ENCODE measurements at regions not wholly inside any gene's neighbourhood (a gene's known extent, or its start where the extent isn't known, plus 50 kb on each side); places are given as distances from the start of the nearest gene placed in this dataset.

GRCh38 chr6:147911057-147911456 is 402.6 kb downstream of the SAMD5 start:
- no peak overlapping the region for H3K4me3 Mint-ChIP-seq
- ChIA-PET CTCF (no interaction called here), POLR2A (no interaction called here)
- H3K9me3 Mint-ChIP-seq, result no peaks in the 10 kb centered on the region
- no peaks in the 10 kb centered on the region for H3K4me1 Mint-ChIP-seq
- no peaks in the 10 kb centered on the region for H3K36me3 Mint-ChIP-seq (ENCODE audit: low read depth)
- H3K27ac Mint-ChIP-seq, result no peak overlapping the region
- DNase-seq, result no peak
- H3K27me3 Mint-ChIP-seq, result no peaks in the 10 kb centered on the region

GRCh38 chr6:147911686-147912085 is 403.2 kb downstream of the SAMD5 start:
- H3K36me3 Mint-ChIP-seq (ENCODE audit: low read depth), result no peaks in the 10 kb centered on the region
- H3K4me1 Mint-ChIP-seq, result no peaks in the 10 kb centered on the region
- no peaks in the 10 kb centered on the region for H3K27me3 Mint-ChIP-seq
- ChIA-PET POLR2A (no interaction called here), CTCF (no interaction called here)
- no peak overlapping the region for H3K27ac Mint-ChIP-seq
- DNase-seq, result no peak
- H3K9me3 Mint-ChIP-seq, result no peaks in the 10 kb centered on the region
- H3K4me3 Mint-ChIP-seq, result no peak overlapping the region

- Mint-ChIP-seq H3K4me3 (no peak overlapping the region), H3K4me1 (no peaks in the 10 kb centered on the region), H3K27me3 (no peaks in the 10 kb centered on the region), H3K27ac (no peak overlapping the region), H3K36me3 (ENCODE audit: low read depth) (no peaks in the 10 kb centered on the region), H3K9me3 (peaks cover 6% of the 10 kb centered on the region)
- CTCF ChIA-PET, result no interaction called here
- no peak for DNase-seq
- POLR2A ChIA-PET, result no interaction called here
Measured at GRCh38 chr6:147922799-147923198, 414.3 kb downstream of the SAMD5 start.

GRCh38 chr6:147924598-147924997 is 416.1 kb downstream of the SAMD5 start:
- POLR2A ChIA-PET, result no interaction called here
- no peaks in the 10 kb centered on the region for H3K36me3 Mint-ChIP-seq (ENCODE audit: low read depth)
- no peak overlapping the region for H3K27ac Mint-ChIP-seq
- CTCF ChIA-PET, result no interaction called here
- no peaks in the 10 kb centered on the region for H3K27me3 Mint-ChIP-seq
- H3K4me3 Mint-ChIP-seq, result no peak overlapping the region
- H3K9me3 Mint-ChIP-seq, result peaks cover 10% of the 10 kb centered on the region
- no peak for DNase-seq
- no peaks in the 10 kb centered on the region for H3K4me1 Mint-ChIP-seq

- ChIA-PET POLR2A (no interaction called here), CTCF (no interaction called here)
- Mint-ChIP-seq H3K4me1 (no peaks in the 10 kb centered on the region), H3K9me3 (peaks cover 10% of the 10 kb centered on the region), H3K4me3 (no peak overlapping the region), H3K36me3 (ENCODE audit: low read depth) (no peaks in the 10 kb centered on the region), H3K27me3 (no peaks in the 10 kb centered on the region), H3K27ac (no peak overlapping the region)
- no peak for DNase-seq
Measured at GRCh38 chr6:147925826-147926225, 416.8 kb upstream of the SASH1 start.

- no peaks in the 10 kb centered on the region for H3K36me3 Mint-ChIP-seq (ENCODE audit: low read depth)
- peaks cover 7% of the 10 kb centered on the region for H3K9me3 Mint-ChIP-seq
- H3K27ac Mint-ChIP-seq, result no peak overlapping the region
- no peaks in the 10 kb centered on the region for H3K4me1 Mint-ChIP-seq
- H3K27me3 Mint-ChIP-seq, result no peaks in the 10 kb centered on the region
- ChIA-PET POLR2A (no interaction called here), CTCF (no interaction called here)
- no peak for DNase-seq
- no peak overlapping the region for H3K4me3 Mint-ChIP-seq
Measured at GRCh38 chr6:147930745-147931144, 411.9 kb upstream of the SASH1 start.

GRCh38 chr6:147933224-147933623 is 409.4 kb upstream of the SASH1 start:
- Mint-ChIP-seq H3K9me3 (peaks cover 4% of the 10 kb centered on the region), H3K4me1 (no peaks in the 10 kb centered on the region), H3K27ac (no peak overlapping the region), H3K4me3 (no peak overlapping the region), H3K27me3 (no peaks in the 10 kb centered on the region), H3K36me3 (ENCODE audit: low read depth) (no peaks in the 10 kb centered on the region)
- ChIA-PET CTCF (no interaction called here), POLR2A (no interaction called here)
- DNase-seq, result no peak

- no peak overlapping the region for H3K27ac Mint-ChIP-seq
- no peaks in the 10 kb centered on the region for H3K9me3 Mint-ChIP-seq
- ChIA-PET POLR2A (no interaction called here), CTCF (no interaction called here)
- DNase-seq, result no peak
- H3K36me3 Mint-ChIP-seq (ENCODE audit: low read depth), result no peaks in the 10 kb centered on the region
- H3K4me1 Mint-ChIP-seq, result no peaks in the 10 kb centered on the region
- no peaks in the 10 kb centered on the region for H3K27me3 Mint-ChIP-seq
- H3K4me3 Mint-ChIP-seq, result no peak overlapping the region
Measured at GRCh38 chr6:147935656-147936055, 407.0 kb upstream of the SASH1 start.

- Mint-ChIP-seq H3K27me3 (no peaks in the 10 kb centered on the region), H3K27ac (no peak overlapping the region), H3K36me3 (ENCODE audit: low read depth) (no peaks in the 10 kb centered on the region), H3K9me3 (no peaks in the 10 kb centered on the region), H3K4me1 (no peaks in the 10 kb centered on the region), H3K4me3 (no peak overlapping the region)
- POLR2A ChIA-PET, result no interaction called here
- CTCF ChIA-PET, result interaction anchor here (0.6 kb wide), 1 partner anchor 25 kb away, joined by 3 read pairs; no protein-coding TSS in a partner anchor
- no peak for DNase-seq
Measured at GRCh38 chr6:147936703-147937470, 405.8 kb upstream of the SASH1 start.

- Mint-ChIP-seq H3K36me3 (ENCODE audit: low read depth) (no peaks in the 10 kb centered on the region), H3K9me3 (no peaks in the 10 kb centered on the region), H3K4me3 (no peak overlapping the region), H3K4me1 (no peaks in the 10 kb centered on the region), H3K27ac (no peak overlapping the region), H3K27me3 (no peaks in the 10 kb centered on the region)
- CTCF ChIA-PET, result no interaction called here
- POLR2A ChIA-PET, result no interaction called here
- DNase-seq, result no peak
Measured at GRCh38 chr6:147941143-147941542, 401.5 kb upstream of the SASH1 start.

- ChIA-PET CTCF (no interaction called here), POLR2A (no interaction called here)
- Mint-ChIP-seq H3K4me3 (no peak overlapping the region), H3K36me3 (ENCODE audit: low read depth) (no peaks in the 10 kb centered on the region), H3K4me1 (no peaks in the 10 kb centered on the region), H3K27ac (no peak overlapping the region), H3K9me3 (no peaks in the 10 kb centered on the region), H3K27me3 (no peaks in the 10 kb centered on the region)
- DNase-seq, result no peak
Measured at GRCh38 chr6:147942363-147942762, 400.3 kb upstream of the SASH1 start.

GRCh38 chr6:147944122-147944521 is 398.5 kb upstream of the SASH1 start:
- H3K27me3 Mint-ChIP-seq, result no peaks in the 10 kb centered on the region
- ChIA-PET CTCF (no interaction called here), POLR2A (no interaction called here)
- no peak for DNase-seq
- H3K4me1 Mint-ChIP-seq, result no peaks in the 10 kb centered on the region
- H3K27ac Mint-ChIP-seq, result no peak overlapping the region
- H3K36me3 Mint-ChIP-seq (ENCODE audit: low read depth), result no peaks in the 10 kb centered on the region
- H3K9me3 Mint-ChIP-seq, result no peaks in the 10 kb centered on the region
- no peak overlapping the region for H3K4me3 Mint-ChIP-seq

- ChIA-PET CTCF (no interaction called here), POLR2A (no interaction called here)
- H3K27ac Mint-ChIP-seq, result no peak overlapping the region
- no peaks in the 10 kb centered on the region for H3K36me3 Mint-ChIP-seq (ENCODE audit: low read depth)
- no peak overlapping the region for H3K4me3 Mint-ChIP-seq
- no peaks in the 10 kb centered on the region for H3K4me1 Mint-ChIP-seq
- H3K27me3 Mint-ChIP-seq, result no peaks in the 10 kb centered on the region
- no peak for DNase-seq
- H3K9me3 Mint-ChIP-seq, result no peaks in the 10 kb centered on the region
Measured at GRCh38 chr6:147947521-147947920, 395.1 kb upstream of the SASH1 start.

- POLR2A ChIA-PET, result no interaction called here
- no peak for DNase-seq
Measured at GRCh38 chr6:147949981-147950622, 392.5 kb upstream of the SASH1 start.

More at GRCh38 chr6:147949981-147950622, 392.5 kb upstream of the SASH1 start:
- no peaks in the 10 kb centered on the region for H3K9me3 Mint-ChIP-seq
- no peaks in the 10 kb centered on the region for H3K4me1 Mint-ChIP-seq
- H3K27ac Mint-ChIP-seq, result no peak overlapping the region
- no peak overlapping the region for H3K4me3 Mint-ChIP-seq
- no peaks in the 10 kb centered on the region for H3K27me3 Mint-ChIP-seq
- no peaks in the 10 kb centered on the region for H3K36me3 Mint-ChIP-seq (ENCODE audit: low read depth)
- CTCF ChIA-PET, result no interaction called here
